WI38 (cell line): ENCODE measurements at regions not wholly inside any gene's neighbourhood (a gene's known extent, or its start where the extent isn't known, plus 50 kb on each side); places are given as distances from the start of the nearest gene placed in this dataset.

Source experiments
- H3K4me3 ChIP-seq: 2 replicates; pipeline ENCODE4 v1.5.1; 2011; ENCODE audit warnings: low read depth, mild to moderate bottlenecking, control low read depth, low read length
- TF ChIP-seq, protein P1 (sequence below): IDR thresholded peaks from 2 replicates; pipeline ENCODE4 v1.5.1; 2012; ENCODE audit warnings: low read depth, mild to moderate bottlenecking, control low read depth, low read length

DNA sequence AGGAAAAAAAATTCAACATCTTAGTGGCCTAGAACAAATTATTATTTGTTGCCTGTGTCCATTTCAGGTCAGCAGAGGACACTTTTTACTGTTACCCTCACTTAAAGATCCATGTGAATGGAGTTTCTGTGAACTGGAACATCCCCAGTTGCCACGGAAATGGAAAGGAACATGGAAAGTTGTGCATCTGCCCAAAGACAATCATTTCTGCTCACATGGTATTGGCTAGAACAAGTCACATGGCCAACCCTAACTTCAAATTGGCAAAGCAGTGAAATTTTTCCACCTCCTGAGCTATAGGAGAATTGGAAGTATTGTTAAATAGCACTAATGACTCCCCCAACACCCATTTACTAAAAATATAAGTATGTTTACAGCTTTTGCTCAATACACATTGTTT is 71.2 kb upstream of the CCBE1 start:
- TF ChIP-seq, protein P1, sequence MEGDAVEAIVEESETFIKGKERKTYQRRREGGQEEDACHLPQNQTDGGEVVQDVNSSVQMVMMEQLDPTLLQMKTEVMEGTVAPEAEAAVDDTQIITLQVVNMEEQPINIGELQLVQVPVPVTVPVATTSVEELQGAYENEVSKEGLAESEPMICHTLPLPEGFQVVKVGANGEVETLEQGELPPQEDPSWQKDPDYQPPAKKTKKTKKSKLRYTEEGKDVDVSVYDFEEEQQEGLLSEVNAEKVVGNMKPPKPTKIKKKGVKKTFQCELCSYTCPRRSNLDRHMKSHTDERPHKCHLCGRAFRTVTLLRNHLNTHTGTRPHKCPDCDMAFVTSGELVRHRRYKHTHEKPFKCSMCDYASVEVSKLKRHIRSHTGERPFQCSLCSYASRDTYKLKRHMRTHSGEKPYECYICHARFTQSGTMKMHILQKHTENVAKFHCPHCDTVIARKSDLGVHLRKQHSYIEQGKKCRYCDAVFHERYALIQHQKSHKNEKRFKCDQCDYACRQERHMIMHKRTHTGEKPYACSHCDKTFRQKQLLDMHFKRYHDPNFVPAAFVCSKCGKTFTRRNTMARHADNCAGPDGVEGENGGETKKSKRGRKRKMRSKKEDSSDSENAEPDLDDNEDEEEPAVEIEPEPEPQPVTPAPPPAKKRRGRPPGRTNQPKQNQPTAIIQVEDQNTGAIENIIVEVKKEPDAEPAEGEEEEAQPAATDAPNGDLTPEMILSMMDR, result no peak
- H3K4me3 ChIP-seq, result no peak overlapping the region

DNA sequence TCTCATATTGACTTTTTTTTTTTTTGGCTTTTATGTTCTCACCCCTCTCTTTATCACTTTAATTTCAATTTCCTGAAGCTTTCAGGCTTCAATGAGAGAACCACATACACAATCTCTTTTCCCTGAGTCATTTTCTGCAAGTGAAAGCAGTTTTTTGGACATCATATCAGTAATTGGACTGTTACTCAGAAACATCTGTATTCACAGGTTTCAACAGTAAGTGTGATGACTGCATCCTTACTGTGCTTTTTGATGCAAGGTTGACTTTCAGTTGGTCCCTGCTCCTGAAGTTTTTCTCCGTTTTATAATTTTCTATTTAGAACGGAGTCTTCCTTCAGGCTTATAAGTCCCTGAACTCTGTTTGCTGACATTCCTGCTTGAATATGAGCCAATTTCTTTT is 70.5 kb upstream of the CCBE1 start:
- H3K4me3 ChIP-seq, result no peak overlapping the region
- TF ChIP-seq, protein P1, result no peak

DNA sequence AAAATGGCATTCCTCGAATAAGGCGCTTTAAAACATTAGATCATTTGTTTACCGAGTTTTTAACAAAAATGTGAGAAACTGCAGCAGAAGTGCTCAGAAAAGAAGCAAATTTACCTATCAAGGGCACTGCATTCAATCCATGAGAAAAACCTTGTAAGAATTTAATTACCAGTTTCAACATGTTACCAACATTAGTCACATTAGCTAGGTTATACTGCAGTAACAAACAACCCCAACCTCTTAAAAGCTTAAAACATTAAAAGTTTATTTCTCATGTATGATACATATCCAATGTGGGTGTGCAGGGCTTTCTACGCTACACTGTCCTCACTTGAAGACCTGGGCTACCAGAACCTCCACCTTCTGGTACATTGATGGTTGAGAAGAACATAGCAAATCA is 68.1 kb upstream of the CCBE1 start:
- H3K4me3 ChIP-seq, result no peak overlapping the region
- TF ChIP-seq, protein P1, result no peak

DNA sequence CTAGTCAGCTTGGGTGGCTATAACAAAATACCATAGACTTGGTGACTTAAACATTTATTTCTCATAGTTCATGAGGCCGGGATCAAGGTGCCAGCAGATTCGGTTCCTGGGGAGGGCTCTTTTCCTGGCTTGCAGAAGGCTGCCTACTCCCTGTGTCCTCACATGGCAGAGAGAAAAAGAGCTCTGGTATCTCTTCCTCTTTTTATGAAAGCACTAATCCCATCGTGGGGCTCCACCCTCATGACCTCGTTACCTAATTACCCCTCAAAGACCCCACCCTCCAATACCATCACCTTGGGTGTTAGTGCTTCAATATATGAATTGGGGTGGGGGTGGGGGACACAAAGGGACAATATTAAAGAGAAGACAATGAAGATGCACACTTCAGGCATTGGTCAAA is 67.1 kb upstream of the CCBE1 start:
- TF ChIP-seq, protein P1, result no peak
- no peak overlapping the region for H3K4me3 ChIP-seq

DNA sequence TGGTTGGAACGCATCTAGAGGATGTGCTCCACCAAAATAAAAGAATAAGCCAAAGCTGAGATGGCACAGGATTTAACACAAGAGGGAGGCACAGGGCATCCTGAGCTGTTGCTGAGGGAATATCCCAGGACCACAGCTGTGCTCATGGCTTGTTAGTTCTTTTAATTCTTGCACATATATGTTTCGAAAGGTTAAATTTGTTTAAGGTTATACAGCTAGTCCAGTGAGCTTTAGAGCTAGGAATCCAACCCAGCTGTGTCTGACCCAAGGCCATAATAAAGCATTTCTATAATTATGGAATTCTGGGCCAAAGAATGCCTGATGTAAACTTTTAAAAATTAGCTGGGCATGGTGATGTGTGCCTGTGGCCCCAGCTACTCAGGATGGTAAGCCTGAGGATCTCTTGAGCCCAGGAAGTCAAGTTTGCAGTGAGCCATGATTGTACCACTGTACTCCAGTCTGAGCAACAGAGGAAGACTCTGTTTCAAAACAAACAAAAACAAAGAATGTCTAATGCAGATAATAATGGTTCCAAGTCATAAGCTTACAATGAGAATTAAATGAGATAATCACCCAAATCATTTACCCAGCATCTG is 66.4 kb upstream of the CCBE1 start:
- TF ChIP-seq, protein P1, result no peak
- H3K4me3 ChIP-seq, result no peak overlapping the region

DNA sequence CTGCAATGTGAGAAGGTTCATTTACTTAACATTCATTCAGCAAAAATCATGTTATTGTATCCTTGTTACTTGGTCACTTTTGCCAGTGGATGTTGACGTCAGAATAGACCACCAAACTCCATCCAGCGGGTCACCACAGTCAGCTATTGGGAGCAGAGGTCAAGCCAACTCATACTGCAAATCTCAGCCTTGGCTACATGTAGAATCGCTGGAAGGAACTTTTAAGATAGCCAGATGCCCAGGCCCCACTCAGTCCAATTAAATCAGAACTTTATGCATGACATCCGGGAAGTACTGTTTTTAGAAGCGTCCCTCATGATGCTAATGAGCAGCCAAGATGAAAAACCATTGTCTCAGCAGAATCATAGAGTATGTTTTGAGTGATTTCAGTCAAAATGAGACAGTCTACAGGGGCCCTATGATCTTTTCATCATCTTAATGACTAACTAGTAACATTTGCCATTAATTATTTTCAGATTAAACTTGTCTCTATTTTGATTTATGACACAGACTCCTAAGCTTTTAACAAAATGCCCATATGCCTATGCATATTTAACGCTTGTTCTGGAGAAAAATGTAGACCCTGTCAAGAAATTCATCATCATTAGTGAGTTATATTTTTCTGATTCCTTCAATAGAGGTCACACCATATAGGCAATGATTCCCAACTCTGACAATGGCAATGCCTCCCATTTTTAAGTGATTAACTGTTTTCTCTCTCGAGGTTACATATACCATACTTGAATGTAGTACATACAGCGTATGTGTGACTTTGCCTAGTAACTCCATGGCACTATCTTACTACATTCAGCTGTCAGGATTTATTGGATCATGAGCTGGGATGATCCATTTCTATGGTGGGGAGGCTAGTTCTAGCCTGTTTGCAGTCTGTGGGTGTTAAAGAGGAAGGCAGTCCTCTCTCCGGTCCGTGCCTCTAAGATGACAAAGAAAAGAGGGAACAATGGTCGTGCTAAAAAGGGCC is 63.7 kb upstream of the CCBE1 start:
- no peak overlapping the region for H3K4me3 ChIP-seq
- TF ChIP-seq, protein P1, result no peak

DNA sequence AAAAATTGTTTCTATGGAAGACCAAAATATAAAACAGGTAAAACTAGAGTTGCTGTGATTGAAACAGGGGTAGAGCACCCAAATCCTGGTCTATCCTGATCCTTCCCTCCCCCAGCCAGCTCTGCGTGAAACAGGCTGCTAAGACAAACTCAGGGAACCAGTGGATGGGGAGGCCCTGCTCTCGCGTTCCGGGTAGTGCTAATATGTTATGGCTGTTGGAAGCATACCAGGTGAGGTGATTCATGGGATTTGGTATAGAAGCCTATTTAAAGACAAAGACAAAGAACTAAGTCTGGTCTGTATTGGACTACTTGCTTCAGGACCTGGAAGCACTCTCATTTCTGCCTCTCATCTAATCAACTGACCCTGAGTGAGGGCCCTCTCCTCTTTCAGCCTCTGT is 63.0 kb upstream of the CCBE1 start:
- TF ChIP-seq, protein P1, result no peak
- H3K4me3 ChIP-seq, result no peak overlapping the region
